Astrocyte (in vitro differentiated cells and primary cell): ENCODE measurements at regions not wholly inside any gene's neighbourhood (a gene's known extent, or its start where the extent isn't known, plus 50 kb on each side); places are given as distances from the start of the nearest gene placed in this dataset.
A peak's percentile ranks its signal among the peaks of the same experiment; 100 is the strongest.
"Not testable (repeated sequence)": the region's sequence is repeated elsewhere in the genome, so short reads cannot be mapped to it uniquely, and the experiment has no call there.

Experiments used
- DNase-seq: peaks from one replicate; pipeline ENCODE4 v3.0.0-alpha.2; 2010; ENCODE audit warnings: low read depth
- FAIRE-seq: peaks from 2 replicates; lab custom pipeline; 2011; peaks lifted over from hg19 to GRCh38; lab: Jason Lieb, UNC
- H2AFZ ChIP-seq: 2 replicates; pipeline ENCODE4 v1.6.0; 2012; ENCODE audit warnings: low read depth, low read length, inconsistent platforms
- H3K27ac ChIP-seq: 2 replicates; pipeline ENCODE4 v1.5.1; 2011; ENCODE audit warnings: low read depth, low read length, inconsistent platforms
- H3K27me3 ChIP-seq: 2 replicates; pipeline ENCODE4 v1.6.0; 2011; ENCODE audit warnings: low read length, inconsistent platforms; ENCODE audit not compliant: insufficient read depth
- H3K36me3 ChIP-seq: 2 replicates; pipeline ENCODE4 v1.5.1; 2011; ENCODE audit warnings: low read length, inconsistent platforms; ENCODE audit not compliant: insufficient read depth
- H3K4me1 ChIP-seq: 2 replicates; pipeline ENCODE4 v1.5.1; 2011; ENCODE audit warnings: low read length, inconsistent platforms; ENCODE audit not compliant: insufficient read depth
- H3K4me2 ChIP-seq: 2 replicates; pipeline ENCODE4 v1.6.0; 2012; ENCODE audit warnings: low read length, inconsistent platforms
- H3K4me3 ChIP-seq: 2 replicates; pipeline ENCODE4 v1.5.1; 2011; ENCODE audit warnings: low read depth, mild to moderate bottlenecking, low read length, inconsistent platforms; ENCODE audit not compliant: insufficient read depth
- H3K79me2 ChIP-seq: 2 replicates; pipeline ENCODE4 v1.6.0; 2012; ENCODE audit warnings: mild to moderate bottlenecking, low read length, inconsistent platforms; ENCODE audit not compliant: insufficient read depth
- H3K9ac ChIP-seq: 2 replicates; pipeline ENCODE4 v1.6.0; 2012; ENCODE audit warnings: mild to moderate bottlenecking, low read length, inconsistent platforms
- H3K9me3 ChIP-seq: 2 replicates; pipeline ENCODE4 v1.5.1; 2012; ENCODE audit warnings: low read depth, mild to moderate bottlenecking, low read length, inconsistent platforms; ENCODE audit not compliant: insufficient read depth
- H4K20me1 ChIP-seq: 2 replicates; pipeline ENCODE4 v1.6.0; 2012; ENCODE audit warnings: low read length, inconsistent platforms; ENCODE audit not compliant: insufficient read depth
- H3K27ac Mint-ChIP-seq: one replicate; pipeline ENCODE4 v1.8.0; 2021; ENCODE audit warnings: mild to moderate bottlenecking, mixed read lengths; ENCODE audit not compliant: unreplicated experiment
- H3K27me3 Mint-ChIP-seq: one replicate; pipeline ENCODE4 v1.8.0; 2021; ENCODE audit warnings: low read depth, mixed read lengths; ENCODE audit not compliant: unreplicated experiment
- H3K36me3 Mint-ChIP-seq: one replicate; pipeline ENCODE4 v1.8.0; 2021; ENCODE audit warnings: low read depth, mixed read lengths; ENCODE audit not compliant: unreplicated experiment
- H3K4me1 Mint-ChIP-seq: one replicate; pipeline ENCODE4 v1.8.0; 2021; ENCODE audit warnings: low read depth, mixed read lengths; ENCODE audit not compliant: unreplicated experiment
- H3K4me3 Mint-ChIP-seq: one replicate; pipeline ENCODE4 v1.8.0; 2021; ENCODE audit warnings: mild to moderate bottlenecking, moderate library complexity, mixed read lengths; ENCODE audit not compliant: unreplicated experiment
- H3K9me3 Mint-ChIP-seq: one replicate; pipeline ENCODE4 v1.8.0; 2021; ENCODE audit warnings: mild to moderate bottlenecking, mixed read lengths; ENCODE audit not compliant: unreplicated experiment
- CTCF ChIP-seq: IDR thresholded peaks from 2 replicates; pipeline ENCODE4 v1.5.1; 2011; ENCODE audit warnings: low read depth, mild to moderate bottlenecking, inconsistent platforms, low read length, moderate library complexity; ENCODE audit not compliant: insufficient read depth
- EZH2 ChIP-seq: IDR thresholded peaks from 2 replicates; pipeline ENCODE4 v1.6.1; 2012; ENCODE audit warnings: mild to moderate bottlenecking, low read length, inconsistent platforms; ENCODE audit not compliant: insufficient read depth

- no peaks in the 10 kb centered on the region for H3K79me2 ChIP-seq
- no peak overlapping the region for H3K4me2 ChIP-seq
- H3K36me3 ChIP-seq, result no peaks in the 10 kb centered on the region
- H3K9me3 ChIP-seq, result no peaks in the 10 kb centered on the region
- no peak for FAIRE-seq
- no peak overlapping the region for H3K9ac ChIP-seq
- H3K4me3 Mint-ChIP-seq, result no peak overlapping the region
- peaks cover 27% of the 10 kb centered on the region for H3K4me1 ChIP-seq
- no peak overlapping the region for H2AFZ ChIP-seq
- H3K27ac ChIP-seq, result peak overlapping the region; percentile 25
- no peaks in the 10 kb centered on the region for H3K36me3 Mint-ChIP-seq
- H4K20me1 ChIP-seq, result no peaks in the 10 kb centered on the region
- H3K27ac Mint-ChIP-seq, result no peak overlapping the region
- no peaks in the 10 kb centered on the region for H3K27me3 Mint-ChIP-seq
- TF ChIP-seq EZH2, result no peak
- TF ChIP-seq CTCF, result no peak
- peak; percentile 26 for DNase-seq
- no peaks in the 10 kb centered on the region for H3K27me3 ChIP-seq
- no peaks in the 10 kb centered on the region for H3K9me3 Mint-ChIP-seq
- H3K4me3 ChIP-seq, result no peak overlapping the region
- peaks cover 30% of the 10 kb centered on the region for H3K4me1 Mint-ChIP-seq
Observed at GRCh38 chr6:144957236-144957937, 672.3 kb downstream of the UTRN start.

GRCh38 chr6:144969154-144969553 is 684.0 kb downstream of the UTRN start:
- Histone ChIP-seq H3K4me2 (no peak overlapping the region), H3K4me1 (no peaks in the 10 kb centered on the region), H3K4me3 (no peak overlapping the region), H2AFZ (no peak overlapping the region), H3K9ac (no peak overlapping the region), H3K36me3 (no peaks in the 10 kb centered on the region), H4K20me1 (no peaks in the 10 kb centered on the region), H3K9me3 (no peaks in the 10 kb centered on the region), H3K27me3 (no peaks in the 10 kb centered on the region), H3K27ac (no peak overlapping the region), H3K79me2 (no peaks in the 10 kb centered on the region)
- FAIRE-seq, result no peak
- peaks cover 5% of the 10 kb centered on the region for H3K9me3 Mint-ChIP-seq
- TF ChIP-seq EZH2 (no peak), CTCF (no peak)
- no peaks in the 10 kb centered on the region for H3K27me3 Mint-ChIP-seq
- no peaks in the 10 kb centered on the region for H3K36me3 Mint-ChIP-seq
- H3K4me1 Mint-ChIP-seq, result no peaks in the 10 kb centered on the region
- no peak overlapping the region for H3K4me3 Mint-ChIP-seq
- no peak for DNase-seq
- no peak overlapping the region for H3K27ac Mint-ChIP-seq

GRCh38 chr6:144969602-144970272 is 684.6 kb downstream of the UTRN start:
- DNase-seq (no peak), FAIRE-seq (no peak)
- Histone ChIP-seq H3K27ac (no peak overlapping the region), H3K9me3 (no peaks in the 10 kb centered on the region), H3K4me2 (peak overlapping the region; percentile 34), H4K20me1 (no peaks in the 10 kb centered on the region), H3K4me3 (no peak overlapping the region), H3K9ac (no peak overlapping the region), H3K36me3 (no peaks in the 10 kb centered on the region), H3K4me1 (no peaks in the 10 kb centered on the region), H3K27me3 (no peaks in the 10 kb centered on the region), H2AFZ (no peak overlapping the region), H3K79me2 (no peaks in the 10 kb centered on the region)
- no peak overlapping the region for H3K4me3 Mint-ChIP-seq
- H3K27ac Mint-ChIP-seq, result no peak overlapping the region
- TF ChIP-seq EZH2, result no peak
- H3K36me3 Mint-ChIP-seq, result no peaks in the 10 kb centered on the region
- H3K9me3 Mint-ChIP-seq, result peaks cover 5% of the 10 kb centered on the region
- H3K4me1 Mint-ChIP-seq, result no peaks in the 10 kb centered on the region
- H3K27me3 Mint-ChIP-seq, result no peaks in the 10 kb centered on the region

GRCh38 chr6:144977250-144977864 is 692.2 kb downstream of the UTRN start:
- not testable (repeated sequence) for H3K9me3 Mint-ChIP-seq, H3K36me3 ChIP-seq, H3K79me2 ChIP-seq, H3K4me3 ChIP-seq, DNase-seq, H3K9me3 ChIP-seq, H3K4me1 Mint-ChIP-seq, H3K27me3 Mint-ChIP-seq, H3K36me3 Mint-ChIP-seq, H3K27me3 ChIP-seq, H3K9ac ChIP-seq, H4K20me1 ChIP-seq, H3K27ac ChIP-seq, H3K4me3 Mint-ChIP-seq, H3K27ac Mint-ChIP-seq, H3K4me1 ChIP-seq
- Histone ChIP-seq H2AFZ (peak overlapping the region; percentile 75), H3K4me2 (peak overlapping the region; percentile 63)
- peak; percentile 39 for FAIRE-seq
